HPDE6-E6E7 (cell line): ENCODE measurements at regions not wholly inside any gene's neighbourhood (a gene's known extent, or its start where the extent isn't known, plus 50 kb on each side); places are given as distances from the start of the nearest gene placed in this dataset.

Source experiments
- DNase-seq: peaks from one replicate; pipeline ENCODE4 v3.0.0; 2011; ENCODE audit warnings: missing footprints; ENCODE audit errors: extremely low spot score

- DNase-seq, result no peak
These were observed 173.7 kb upstream of the FGGY start for GRCh38 chr1:59123081-59123681.

- DNase-seq, result no peak
These were observed 172.7 kb upstream of the FGGY start for GRCh38 chr1:59124166-59124565.

GRCh38 chr1:59125154-59125553 lies 171.7 kb upstream of the FGGY start:
- DNase-seq, result no peak

- DNase-seq, result no peak
These were observed 171.1 kb upstream of the FGGY start for GRCh38 chr1:59125676-59126320.

GRCh38 chr1:59126366-59126765 lies 170.5 kb upstream of the FGGY start:
- DNase-seq, result no peak

GRCh38 chr1:59128239-59128736 lies 168.6 kb upstream of the FGGY start:
- no peak for DNase-seq

- DNase-seq, result no peak
These were observed 168.1 kb upstream of the FGGY start for GRCh38 chr1:59128784-59129227.

- DNase-seq, result no peak
These were observed 164.6 kb upstream of the FGGY start for GRCh38 chr1:59132295-59132694.

- DNase-seq, result no peak
These were observed 162.9 kb upstream of the FGGY start for GRCh38 chr1:59133997-59134396.

- DNase-seq, result no peak
These were observed 161.1 kb upstream of the FGGY start for GRCh38 chr1:59135761-59136255.

GRCh38 chr1:59136541-59137275 lies 160.2 kb upstream of the FGGY start:
- DNase-seq, result no peak

GRCh38 chr1:59137276-59137615 lies 159.6 kb upstream of the FGGY start:
- no peak for DNase-seq

GRCh38 chr1:59137968-59138367 lies 158.9 kb upstream of the FGGY start:
- DNase-seq, result no peak

GRCh38 chr1:59138402-59138801 lies 158.5 kb upstream of the FGGY start:
- no peak for DNase-seq

- DNase-seq, result peak; percentile 65
These were observed 157.5 kb upstream of the FGGY start for GRCh38 chr1:59139396-59139795.

- DNase-seq, result no peak
These were observed 155.5 kb upstream of the FGGY start for GRCh38 chr1:59141267-59141863.

GRCh38 chr1:59142311-59143132 lies 154.4 kb upstream of the FGGY start:
- no peak for DNase-seq

GRCh38 chr1:59143133-59143487 lies 153.8 kb upstream of the FGGY start:
- DNase-seq, result peak; percentile 90

- DNase-seq, result no peak
These were observed 153.1 kb upstream of the FGGY start for GRCh38 chr1:59143811-59144210.

- no peak for DNase-seq
These were observed 151.9 kb upstream of the FGGY start for GRCh38 chr1:59144959-59145358.

- DNase-seq, result no peak
These were observed 150.8 kb upstream of the FGGY start for GRCh38 chr1:59146056-59146455.
